Mesenchymal stem cell (in vitro differentiated cells and primary cell): ENCODE measurements at regions not wholly inside any gene's neighbourhood (a gene's known extent, or its start where the extent isn't known, plus 50 kb on each side); places are given as distances from the start of the nearest gene placed in this dataset.

ENCODE experiments used
- DNase-seq: peaks from one replicate; pipeline ENCODE4 v3.0.0-alpha.2; 2013
- H2AFZ ChIP-seq: one replicate; pipeline ENCODE4 v1.6.1; 2013; ENCODE audit warnings: low read depth, mild to moderate bottlenecking, control low read depth, inconsistent platforms, low read length, moderate library complexity
- H2AK5ac ChIP-seq: 2 replicates; pipeline ENCODE4 v1.6.1; 2013; ENCODE audit warnings: low read length, moderate library complexity, mild to moderate bottlenecking, inconsistent platforms; ENCODE audit not compliant: severe bottlenecking
- H2BK120ac ChIP-seq: one replicate; pipeline ENCODE4 v1.6.1; 2013; ENCODE audit warnings: low read depth, mild to moderate bottlenecking, inconsistent platforms, low read length, moderate library complexity
- H2BK12ac ChIP-seq, 2 experiments: one replicate each; pipeline ENCODE4 v1.6.1; 2013; ENCODE audit warnings: inconsistent platforms in 2 of 2, low read length in 2 of 2, mild to moderate bottlenecking in 2 of 2, moderate library complexity in 2 of 2, control low read depth in 1 of 2
- H2BK15ac ChIP-seq: one replicate; pipeline ENCODE4 v1.6.1; 2013; ENCODE audit warnings: mild to moderate bottlenecking, low read depth, inconsistent platforms; ENCODE audit not compliant: poor library complexity, severe bottlenecking
- H2BK5ac ChIP-seq: 2 replicates; pipeline ENCODE4 v1.6.1; 2013; ENCODE audit warnings: low read depth, mild to moderate bottlenecking, low read length, control low read depth, inconsistent platforms; ENCODE audit not compliant: poor library complexity, severe bottlenecking
- H3K14ac ChIP-seq, 2 experiments: one replicate each; pipeline ENCODE4 v1.6.1; 2013; ENCODE audit warnings: inconsistent platforms in 2 of 2, low read length in 2 of 2, control low read depth in 1 of 2, mild to moderate bottlenecking in 1 of 2, moderate library complexity in 1 of 2
- H3K18ac ChIP-seq, 2 experiments: one replicate each; pipeline ENCODE4 v1.6.1; 2013; ENCODE audit warnings: inconsistent platforms in 2 of 2, low read length in 2 of 2, control low read depth in 1 of 2, low read depth in 1 of 2, mild to moderate bottlenecking in 1 of 2
- H3K23ac ChIP-seq, 2 experiments: one replicate each; pipeline ENCODE4 v1.6.1; 2013; ENCODE audit warnings: inconsistent platforms in 2 of 2, low read length in 2 of 2, mild to moderate bottlenecking in 2 of 2, moderate library complexity in 2 of 2, control low read depth in 1 of 2
- H3K27ac ChIP-seq: 2 replicates; pipeline ENCODE4 v1.5.1; 2013; ENCODE audit warnings: mild to moderate bottlenecking, moderate library complexity, low read length, control low read depth, inconsistent platforms; ENCODE audit not compliant: poor library complexity, severe bottlenecking
- H3K27me3 ChIP-seq, 2 experiments: 2 replicates each; pipeline versions ENCODE4 v1.6.1 to v1.7.0; 2013; ENCODE audit warnings: low read length in 2 of 2, mild to moderate bottlenecking in 2 of 2, moderate library complexity in 2 of 2, control low read depth in 1 of 2, inconsistent platforms in 1 of 2; ENCODE audit not compliant: control insufficient read depth in 1 of 2, insufficient read depth in 1 of 2
- H3K36me3 ChIP-seq, 2 experiments: 2 replicates each; pipeline versions ENCODE4 v1.6.1 to v1.7.0; 2013; ENCODE audit warnings: low read length in 2 of 2, control low read depth in 1 of 2, inconsistent platforms in 1 of 2, low read depth in 1 of 2, mild to moderate bottlenecking in 1 of 2; ENCODE audit not compliant: insufficient read depth in 2 of 2, control insufficient read depth in 1 of 2
- H3K4ac ChIP-seq, 2 experiments: one replicate each; pipeline ENCODE4 v1.6.1; 2013; ENCODE audit warnings: inconsistent platforms in 2 of 2, low read length in 2 of 2, mild to moderate bottlenecking in 2 of 2, moderate library complexity in 2 of 2, control low read depth in 1 of 2, low read depth in 1 of 2
- H3K4me1 ChIP-seq: 2 replicates; pipeline ENCODE4 v1.6.1; 2013; ENCODE audit warnings: low read depth, low read length, control low read depth; ENCODE audit not compliant: control insufficient read depth, insufficient read depth
- H3K4me2 ChIP-seq: 2 replicates; pipeline ENCODE4 v1.6.1; 2013; ENCODE audit warnings: low read length, mild to moderate bottlenecking, inconsistent platforms; ENCODE audit not compliant: poor library complexity, severe bottlenecking
- H3K4me3 ChIP-seq, 2 experiments: 2 replicates each; pipeline versions ENCODE4 v1.5.1 to v1.7.0; 2013; ENCODE audit warnings: low read length in 2 of 2, mild to moderate bottlenecking in 2 of 2, control low read depth in 1 of 2, low read depth in 1 of 2; ENCODE audit not compliant: insufficient read depth in 1 of 2
- H3K79me1 ChIP-seq: replicated peaks from 2 replicates; pipeline ENCODE4 v1.6.1; 2013; ENCODE audit warnings: mild to moderate bottlenecking, control low read depth, low read length, inconsistent platforms; ENCODE audit not compliant: poor library complexity, severe bottlenecking
- H3K9ac ChIP-seq: 2 replicates; pipeline ENCODE4 v1.7.0; 2013; ENCODE audit warnings: mild to moderate bottlenecking, low read length, moderate library complexity
- H3K9me3 ChIP-seq: 2 replicates; pipeline ENCODE4 v1.7.0; 2013; ENCODE audit warnings: mild to moderate bottlenecking, low read length; ENCODE audit not compliant: control insufficient read depth
- H4K8ac ChIP-seq: one replicate; pipeline ENCODE4 v1.6.1; 2013; ENCODE audit warnings: inconsistent platforms, mild to moderate bottlenecking, low read length, moderate library complexity
- H4K91ac ChIP-seq: one replicate; pipeline ENCODE4 v1.6.1; 2013; ENCODE audit warnings: mild to moderate bottlenecking, low read length, inconsistent platforms
- WGBS: methylation state at CpG from one replicate; pipeline ENCODE4 v1.1.7; 2013; ENCODE audit warnings: mixed read lengths; 5-methylcytosine and 5-hydroxymethylcytosine counted together

DNA sequence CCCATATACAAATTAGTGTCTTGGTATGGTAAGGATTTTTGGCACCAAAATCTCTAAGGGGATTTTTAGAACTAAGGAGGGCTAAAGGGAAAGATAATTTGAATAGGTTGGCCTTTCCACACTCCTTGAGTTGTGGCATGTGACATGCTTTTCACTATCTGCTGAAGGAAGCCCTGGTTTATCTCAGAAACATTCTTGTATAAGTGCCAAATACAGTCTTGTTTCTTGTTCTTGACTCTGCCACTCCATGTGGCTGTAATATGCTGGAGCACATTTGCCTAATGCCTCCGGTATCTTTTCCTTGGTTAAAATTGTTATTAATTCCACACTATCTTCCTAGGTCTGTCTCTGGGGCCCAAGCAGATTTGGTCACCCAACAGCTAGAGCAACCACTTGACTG is 457.0 kb downstream of the USP25 start:
- no peak overlapping the region for H2BK120ac ChIP-seq
- no peaks in the 10 kb centered on the region for H3K9me3 ChIP-seq
- H2BK5ac ChIP-seq, result no peak overlapping the region
- H3K27me3 ChIP-seq, result no peaks in the 10 kb centered on the region
- H3K14ac ChIP-seq, result no peak overlapping the region
- no peak overlapping the region for H3K4ac ChIP-seq
- no peak overlapping the region for H4K91ac ChIP-seq
- no peak overlapping the region for H2AFZ ChIP-seq
- H3K9ac ChIP-seq, result no peak overlapping the region
- no peak overlapping the region for H3K27ac ChIP-seq
- H2AK5ac ChIP-seq, result no peak overlapping the region
- H4K8ac ChIP-seq, result no peak overlapping the region
- H3K79me1 ChIP-seq, result no peaks in the 10 kb centered on the region
- H2BK12ac ChIP-seq, result no peak overlapping the region
- no peak overlapping the region for H3K18ac ChIP-seq
- no peak overlapping the region for H3K4me2 ChIP-seq
- H3K4me1 ChIP-seq, result no peaks in the 10 kb centered on the region
- no peak overlapping the region for H2BK15ac ChIP-seq
- H3K4me3 ChIP-seq, result no peak overlapping the region
- H3K23ac ChIP-seq, result no peak overlapping the region
- WGBS, result 33% methylated on average over 1 of the region's 1 CpG
- peak; percentile 57 for DNase-seq
- no peaks in the 10 kb centered on the region for H3K36me3 ChIP-seq

DNA sequence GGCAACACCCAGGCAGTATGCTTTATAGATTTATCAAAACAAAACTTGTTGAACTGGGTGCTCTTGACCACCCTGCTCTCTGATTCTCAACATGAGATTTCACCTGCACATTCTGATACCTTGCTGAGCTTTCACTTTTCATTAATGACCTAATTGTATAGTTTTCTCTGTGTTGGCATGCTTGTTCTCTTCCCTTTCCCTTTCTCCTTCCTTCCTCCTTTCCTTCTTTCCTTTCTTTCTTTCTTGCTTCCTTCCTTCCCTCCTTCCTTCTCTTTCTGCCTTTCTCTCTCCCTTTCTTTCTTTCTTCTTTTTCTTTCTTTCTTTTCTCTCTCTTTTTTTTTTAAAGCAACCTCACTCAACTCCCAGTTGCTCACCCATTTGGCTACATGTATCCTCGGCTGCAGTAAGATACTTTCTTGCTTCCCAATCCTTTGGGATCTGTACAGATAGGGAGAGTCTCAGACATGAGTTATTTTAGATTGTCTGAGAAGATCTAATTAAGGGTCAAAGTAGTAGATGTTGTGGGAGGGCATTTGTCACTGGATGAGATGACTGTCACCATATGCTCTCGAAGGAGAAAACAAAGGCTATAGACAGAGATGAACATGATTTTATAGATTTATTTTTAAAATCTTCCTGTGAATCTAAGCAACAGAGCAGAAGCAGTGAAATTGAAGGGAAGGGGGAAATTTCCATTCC is 458.0 kb downstream of the USP25 start:
- H3K79me1 ChIP-seq, result no peaks in the 10 kb centered on the region
- H3K23ac ChIP-seq, result no peak overlapping the region
- no peak overlapping the region for H2AK5ac ChIP-seq
- no peak overlapping the region for H3K4me3 ChIP-seq
- H3K4me1 ChIP-seq, result no peaks in the 10 kb centered on the region
- H3K9ac ChIP-seq, result no peak overlapping the region
- H3K27ac ChIP-seq, result no peak overlapping the region
- H2BK15ac ChIP-seq, result no peak overlapping the region
- H3K18ac ChIP-seq, result no peak overlapping the region
- H3K14ac ChIP-seq, result no peak overlapping the region
- H2BK120ac ChIP-seq, result no peak overlapping the region
- no peak overlapping the region for H2BK12ac ChIP-seq
- H2AFZ ChIP-seq, result no peak overlapping the region
- H4K8ac ChIP-seq, result no peak overlapping the region
- no peaks in the 10 kb centered on the region for H3K9me3 ChIP-seq
- no peaks in the 10 kb centered on the region for H3K27me3 ChIP-seq
- 93% methylated on average over 1 of the region's 2 CpGs for WGBS
- no peak overlapping the region for H3K4me2 ChIP-seq
- H2BK5ac ChIP-seq, result no peak overlapping the region
- no peak for DNase-seq
- no peaks in the 10 kb centered on the region for H3K36me3 ChIP-seq
- H4K91ac ChIP-seq, result no peak overlapping the region
- no peak overlapping the region for H3K4ac ChIP-seq

DNA sequence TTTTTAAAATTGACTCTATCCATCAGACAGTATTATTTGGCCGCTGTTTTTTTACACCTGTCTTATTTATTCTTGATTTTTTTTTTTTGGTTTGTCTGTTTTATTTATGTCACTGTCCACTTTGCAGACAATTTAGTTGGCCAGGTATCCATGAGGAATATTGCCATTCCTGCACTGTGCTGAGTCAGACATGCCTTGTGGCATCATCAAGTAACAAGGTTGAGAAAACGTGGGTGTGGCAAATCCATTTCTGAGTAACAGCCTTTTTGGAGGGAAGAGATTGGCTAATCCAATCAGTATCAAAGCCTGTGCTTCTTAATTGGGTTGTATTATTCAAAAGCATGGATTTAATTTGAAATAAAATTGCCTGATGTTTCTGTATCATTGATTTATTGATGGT is 463.1 kb downstream of the USP25 start:
- Histone ChIP-seq H2AK5ac (no peak overlapping the region), H3K14ac (no peak overlapping the region), H3K27me3 (no peaks in the 10 kb centered on the region), H2BK15ac (no peak overlapping the region), H2BK120ac (no peak overlapping the region), H4K8ac (no peak overlapping the region), H3K4ac (no peak overlapping the region), H3K27ac (no peak overlapping the region), H3K4me3 (no peak overlapping the region), H3K4me2 (no peak overlapping the region), H2BK12ac (no peak overlapping the region), H3K36me3 (no peaks in the 10 kb centered on the region), H3K4me1 (peaks cover 2% of the 10 kb centered on the region), H4K91ac (no peak overlapping the region), H3K23ac (no peak overlapping the region), H3K9ac (no peak overlapping the region), H3K79me1 (no peaks in the 10 kb centered on the region), H3K18ac (no peak overlapping the region), H2AFZ (no peak overlapping the region), H3K9me3 (no peaks in the 10 kb centered on the region), H2BK5ac (no peak overlapping the region)
- no peak for DNase-seq
- 82% methylated on average over 2 of the region's 2 CpGs for WGBS

DNA sequence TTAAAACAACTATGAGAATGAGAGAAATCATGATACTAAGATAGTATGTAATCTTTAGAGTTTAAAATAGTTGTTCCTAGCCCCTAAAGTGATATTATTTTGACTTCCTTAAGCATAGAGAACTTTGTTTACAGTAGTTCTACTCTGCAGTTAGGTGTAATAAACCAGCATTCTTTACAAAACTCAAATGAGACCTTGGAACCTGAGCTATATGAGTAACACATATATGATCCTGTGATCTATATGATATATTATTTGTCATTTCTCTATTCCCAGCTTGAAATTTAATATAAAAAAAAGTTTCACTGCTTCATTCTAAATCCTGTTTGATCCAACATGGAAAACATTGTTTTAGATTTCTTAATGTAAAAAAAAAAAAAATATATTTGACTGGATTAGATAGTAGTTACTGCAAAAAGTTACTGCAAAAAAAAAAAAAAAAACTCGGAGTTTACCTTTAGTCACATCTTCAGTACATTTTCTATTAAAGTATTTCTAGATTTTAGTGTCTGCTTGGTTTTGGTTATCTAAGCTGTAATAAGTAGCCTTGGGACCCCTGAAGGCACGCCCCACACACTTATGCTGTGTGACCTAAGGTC is 463.8 kb downstream of the USP25 start:
- H2BK120ac ChIP-seq, result no peak overlapping the region
- DNase-seq, result no peak
- H4K8ac ChIP-seq, result no peak overlapping the region
- H2BK15ac ChIP-seq, result no peak overlapping the region
- no peak overlapping the region for H2AK5ac ChIP-seq
- H3K14ac ChIP-seq, result no peak overlapping the region
- 6% methylated on average over 1 of the region's 2 CpGs for WGBS
- peak overlapping the region in 1 of 2 experiments; percentile 77 for H3K4me3 ChIP-seq
- H3K23ac ChIP-seq, result no peak overlapping the region
- peak overlapping the region; percentile 96 for H3K27ac ChIP-seq
- no peak overlapping the region for H3K18ac ChIP-seq
- no peak overlapping the region for H3K4ac ChIP-seq
- no peaks in the 10 kb centered on the region for H3K79me1 ChIP-seq
- peak overlapping the region; percentile 60 for H3K4me2 ChIP-seq
- peak overlapping the region; percentile 89 for H3K9ac ChIP-seq
- peaks cover 2% of the 10 kb centered on the region for H3K4me1 ChIP-seq
- H2BK5ac ChIP-seq, result peak overlapping the region; percentile 63
- no peak overlapping the region for H2AFZ ChIP-seq
- no peak overlapping the region for H2BK12ac ChIP-seq
- H4K91ac ChIP-seq, result no peak overlapping the region
- H3K9me3 ChIP-seq, result no peaks in the 10 kb centered on the region
- H3K27me3 ChIP-seq, result no peaks in the 10 kb centered on the region
- H3K36me3 ChIP-seq, result no peaks in the 10 kb centered on the region
